Stimulated activated naive CD8-positive, alpha-beta T cell treated with anti-CD3 and anti-CD28 coated beads, Interleukin-15, Interleukin-2, amounts not matched to agents 100 U/mL and 50 U/mL, for 24 hours (primary cell): ENCODE measurements at regions not wholly inside any gene's neighbourhood (a gene's known extent, or its start where the extent isn't known, plus 50 kb on each side); places are given as distances from the start of the nearest gene placed in this dataset.

ENCODE experiments used
- ATAC-seq: fragments of 150-1000 bp; cut with Tn5 transposase; one replicate; pipeline ENCODE4 v1.10.0; 2021
- DNase-seq: peaks from one replicate; pipeline ENCODE4 v3.0.0; 2021

DNA sequence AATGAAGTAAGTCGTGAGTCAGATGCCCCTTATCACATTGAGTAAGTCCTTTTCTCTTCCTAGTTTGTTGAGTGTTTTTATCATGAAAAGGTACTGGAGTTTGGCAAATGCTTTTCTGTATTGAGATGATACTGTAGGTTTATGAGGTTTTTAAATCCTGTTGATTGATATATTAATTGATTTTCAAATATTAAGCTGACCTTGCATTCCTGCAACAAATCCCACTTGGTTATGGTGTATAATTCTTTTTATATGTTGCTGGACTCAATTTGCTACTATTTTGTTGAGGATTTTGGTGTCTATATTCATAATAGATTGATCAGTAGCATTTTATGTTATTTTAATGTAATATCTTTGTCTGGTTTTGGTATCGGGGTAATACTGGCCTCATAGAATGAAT is 81.0 kb upstream of the BNC2 start:
- DNase-seq (no peak), ATAC-seq (no peak)

GRCh38 chr9:16950051-16950450 is 79.6 kb upstream of the BNC2 start:
- DNase-seq (no peak), ATAC-seq (no peak)

DNA sequence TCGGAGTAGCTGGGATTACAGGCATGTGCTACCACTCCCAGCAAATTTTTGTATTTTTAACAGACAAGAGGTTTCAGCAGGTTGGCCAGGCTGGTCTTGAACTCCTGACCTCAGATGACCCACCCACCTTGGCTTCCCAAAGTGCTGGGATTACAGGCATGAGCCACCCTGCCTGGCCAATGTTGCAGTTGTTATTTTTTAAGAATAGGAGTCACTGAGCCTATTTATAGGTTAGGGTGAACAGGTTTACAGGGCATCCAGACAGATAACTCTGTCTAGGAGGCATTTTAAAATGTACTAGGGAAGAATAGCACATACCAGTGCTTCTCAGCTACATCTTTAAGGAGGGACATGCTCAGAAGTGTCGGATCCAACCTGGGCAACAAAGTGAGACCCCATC is 60.1 kb upstream of the BNC2 start:
- ATAC-seq: no peak
- no peak for DNase-seq

GRCh38 chr9:16928179-16928945 is 57.9 kb upstream of the BNC2 start:
- ATAC-seq: no peak
- no peak for DNase-seq

DNA sequence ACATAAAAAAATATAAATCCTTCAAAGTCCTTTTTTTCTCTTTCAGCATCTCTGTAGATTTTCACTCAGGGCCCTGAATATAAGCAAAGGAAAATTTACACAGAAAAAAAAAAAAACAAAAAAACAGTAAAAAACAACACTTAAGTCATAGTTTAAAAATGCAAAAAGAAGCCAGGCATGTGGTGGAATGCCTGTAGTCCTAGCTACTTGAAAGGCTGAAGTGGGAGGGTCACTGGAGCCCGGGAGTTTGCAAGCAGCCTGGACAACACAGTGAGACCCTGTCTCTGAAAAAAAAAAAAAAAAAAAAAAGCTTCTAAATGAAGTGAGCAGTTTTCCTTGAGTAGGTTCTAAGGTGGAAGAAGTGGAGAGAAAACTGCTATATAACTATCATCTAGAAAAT is 55.0 kb upstream of the BNC2 start:
- ATAC-seq: no peak
- no peak for DNase-seq

- DNase-seq: no peak
- ATAC-seq: no peak
Measured at GRCh38 chr9:16924311-16924915, 53.9 kb upstream of the BNC2 start.

GRCh38 chr9:16921855-16922254 is 51.4 kb upstream of the BNC2 start:
- DNase-seq (no peak), ATAC-seq (no peak)
